B cell (primary cell): ENCODE measurements at regions not wholly inside any gene's neighbourhood (a gene's known extent, or its start where the extent isn't known, plus 50 kb on each side); places are given as distances from the start of the nearest gene placed in this dataset.

ENCODE experiments used
- ATAC-seq: fragments of 200-7000 bp; cut with Tn5 transposase; one replicate; pipeline ENCODE4 v1.10.0; 2021; ENCODE audit warnings: low read depth, mild to moderate bottlenecking, moderate number of reproducible peaks, moderate library complexity
- CTCF ChIA-PET: fragments of 350-600 bp; sonication (Branson Sonifier 250); formaldehyde crosslinking; loops from one replicate; lab custom pipeline; 2021; ENCODE audit warnings: antibody characterized with exemption, inconsistent platforms; lab: Charles Lee
- POLR2A ChIA-PET: fragments of 350-600 bp; sonication (Branson Sonifier 250); formaldehyde crosslinking; loops from one replicate; lab custom pipeline; 2021; ENCODE audit warnings: antibody characterized with exemption; lab: Charles Lee
- DNase-seq: peaks from one replicate; pipeline ENCODE4 v3.0.0; 2013
- H2AFZ ChIP-seq: 2 replicates; pipeline ENCODE4 v1.6.1; 2012; ENCODE audit warnings: mild to moderate bottlenecking, low read depth, low read length; ENCODE audit not compliant: insufficient read depth, poor library complexity, severe bottlenecking
- H3K27ac ChIP-seq, 2 donors: 1 replicate in 1 of 2; 2 replicates in 1 of 2; pipeline ENCODE4 v1.5.1; 2012 to 2013; ENCODE audit warnings: low read length in 2 of 2, mild to moderate bottlenecking in 2 of 2, moderate library complexity in 1 of 2
- H3K27me3 ChIP-seq, 4 experiments: fragments of 200-600 bp in 1 of 4; sonication (generic) in 1 of 4; replicated peaks in 1 of 4; 1 replicate in 2 of 4; 2 replicates in 2 of 4; pipeline versions ENCODE4 v1.6.1 to v1.7.0; 2013 to 2016; ENCODE audit warnings: low read length in 3 of 4, mild to moderate bottlenecking in 2 of 4, mixed read lengths in 1 of 4, moderate library complexity in 1 of 4; ENCODE audit not compliant: insufficient read depth in 4 of 4, control insufficient read depth in 3 of 4; ENCODE audit errors: control extremely low read depth in 1 of 4
- H3K36me3 ChIP-seq, 2 experiments: replicated peaks in 1 of 2; 1 replicate in 1 of 2; 2 replicates in 1 of 2; pipeline versions ENCODE4 v1.6.1 to v1.7.1; 2013; ENCODE audit warnings: low read length in 1 of 2; ENCODE audit not compliant: insufficient read depth in 2 of 2, control insufficient read depth in 1 of 2; ENCODE audit errors: control extremely low read depth in 1 of 2, extremely low read depth in 1 of 2
- H3K4me1 ChIP-seq, 2 donors: fragments of 200-600 bp in 1 of 2; sonication (generic) in 1 of 2; 1 replicate in 1 of 2; 2 replicates in 1 of 2; pipeline versions ENCODE4 v1.5.1 to v1.6.1; 2013 to 2017; ENCODE audit warnings: low read length in 2 of 2; ENCODE audit not compliant: control insufficient read depth in 2 of 2, insufficient read depth in 2 of 2
- H3K4me2 ChIP-seq: replicated peaks from 2 replicates; pipeline ENCODE3; 2012; ENCODE audit warnings: mild to moderate bottlenecking, low read depth, low read length; ENCODE audit not compliant: poor library complexity, severe bottlenecking
- H3K4me3 ChIP-seq, 5 experiments: fragments of 200-600 bp in 1 of 5; sonication (generic) in 1 of 5; 1 replicate in 3 of 5; 2 replicates in 2 of 5; pipeline versions ENCODE4 v1.5.1 to v1.7.0; 2011 to 2016; ENCODE audit warnings: low read length in 4 of 5, mild to moderate bottlenecking in 4 of 5, low read depth in 2 of 5, control low read depth in 1 of 5, moderate library complexity in 1 of 5; ENCODE audit not compliant: insufficient read depth in 1 of 5; ENCODE audit errors: control extremely low read depth in 1 of 5, extremely low read depth in 1 of 5
- H3K79me2 ChIP-seq: fragments of 200-600 bp; sonication (generic); one replicate; pipeline ENCODE4 v1.6.0; 2016; ENCODE audit warnings: low read length; ENCODE audit not compliant: control insufficient read depth, insufficient read depth
- H3K9ac ChIP-seq: fragments of 200-600 bp; sonication (generic); 2 replicates; pipeline ENCODE4 v1.6.1; 2017; ENCODE audit warnings: mild to moderate bottlenecking, low read length, moderate library complexity
- H3K9me3 ChIP-seq, 3 donors: one replicate each; pipeline versions ENCODE4 v1.6.1 to v1.7.1; 2013; ENCODE audit warnings: low read length in 2 of 3; ENCODE audit not compliant: control insufficient read depth in 2 of 3, insufficient read depth in 1 of 3; ENCODE audit errors: control extremely low read depth in 1 of 3
- H4K20me1 ChIP-seq: 2 replicates; pipeline ENCODE4 v1.6.0; 2012; ENCODE audit warnings: mild to moderate bottlenecking, low read length; ENCODE audit not compliant: insufficient read depth, control insufficient read depth, poor library complexity, severe bottlenecking
- H3K27ac Mint-ChIP-seq: one replicate; pipeline ENCODE4 v1.8.0; 2021; ENCODE audit warnings: mixed read lengths
- H3K27me3 Mint-ChIP-seq: one replicate; pipeline ENCODE4 v1.8.0; 2021; ENCODE audit warnings: mixed read lengths
- H3K4me1 Mint-ChIP-seq: one replicate; pipeline ENCODE4 v1.8.0; 2021; ENCODE audit warnings: mixed read lengths
- H3K4me3 Mint-ChIP-seq: one replicate; pipeline ENCODE4 v1.8.0; 2021; ENCODE audit warnings: mixed read lengths
- H3K9me3 Mint-ChIP-seq: one replicate; pipeline ENCODE4 v1.8.0; 2022; ENCODE audit warnings: mixed read lengths; ENCODE audit not compliant: insufficient read depth
- CTCF ChIP-seq: fragments of 200-600 bp; IDR thresholded peaks from one replicate; pipeline ENCODE4 v1.8.0; 2022; ENCODE audit warnings: antibody characterized with exemption, mild to moderate bottlenecking
- EZH2 ChIP-seq: IDR thresholded peaks from 2 replicates; pipeline ENCODE4 v1.6.1; 2012; ENCODE audit warnings: borderline replicate concordance, low read depth, mild to moderate bottlenecking, moderate library complexity, low read length; ENCODE audit not compliant: insufficient read depth, poor library complexity, severe bottlenecking
- WGBS: methylation state at CpG from one replicate; pipeline ENCODE4 v1.1.5; 2013; ENCODE audit warnings: missing lambda C conversion rate; ENCODE audit not compliant: insufficient coverage; 5-methylcytosine and 5-hydroxymethylcytosine counted together
- intact Hi-C: fragments of 100-400 bp; cut with micrococcal nuclease; formaldehyde crosslinking; loops from one replicate; pipeline ENCODE4 v1.10.0; 2022

- DNase-seq (no peak), ATAC-seq (no peak)
- TF ChIP-seq EZH2 (no peak), CTCF (no peak)
- Histone ChIP-seq H3K27me3 (no peaks in the 10 kb centered on the region), H3K4me3 (no peak overlapping the region), H3K4me2 (no peak overlapping the region), H3K36me3 (no peaks in the 10 kb centered on the region), H3K79me2 (no peaks in the 10 kb centered on the region), H2AFZ (no peak overlapping the region), H4K20me1 (no peaks in the 10 kb centered on the region), H3K4me1 (no peaks in the 10 kb centered on the region), H3K9ac (no peak overlapping the region), H3K9me3 (no peaks in the 10 kb centered on the region), H3K27ac (no peak overlapping the region)
- intact Hi-C loops = no loop called here
- H3K9me3 Mint-ChIP-seq = no peaks in the 10 kb centered on the region
- no peaks in the 10 kb centered on the region for H3K27me3 Mint-ChIP-seq
- H3K4me1 Mint-ChIP-seq = no peaks in the 10 kb centered on the region
- ChIA-PET CTCF (no interaction called here), POLR2A (interaction anchor here (0.7 kb wide), 1 partner anchor 206 kb away, joined by 8 read pairs; no protein-coding TSS in a partner anchor)
- H3K27ac Mint-ChIP-seq = no peak overlapping the region
- 84% methylated on average over 3 of the region's 5 CpGs for WGBS
- H3K4me3 Mint-ChIP-seq = no peak overlapping the region
These were observed 281.6 kb upstream of the CITED2 start for GRCh38 chr6:139655783-139656705.
